HG03060 (cell line): ENCODE measurements at regions not wholly inside any gene's neighbourhood (a gene's known extent, or its start where the extent isn't known, plus 50 kb on each side); places are given as distances from the start of the nearest gene placed in this dataset.

Experiments
- ATAC-seq: cut with Tn5 transposase; IDR thresholded peaks from one replicate; pipeline ENCODE4 v1.9.1; 2021; ENCODE audit warnings: low read depth, moderate number of reproducible peaks; ENCODE audit not compliant: unreplicated experiment

DNA sequence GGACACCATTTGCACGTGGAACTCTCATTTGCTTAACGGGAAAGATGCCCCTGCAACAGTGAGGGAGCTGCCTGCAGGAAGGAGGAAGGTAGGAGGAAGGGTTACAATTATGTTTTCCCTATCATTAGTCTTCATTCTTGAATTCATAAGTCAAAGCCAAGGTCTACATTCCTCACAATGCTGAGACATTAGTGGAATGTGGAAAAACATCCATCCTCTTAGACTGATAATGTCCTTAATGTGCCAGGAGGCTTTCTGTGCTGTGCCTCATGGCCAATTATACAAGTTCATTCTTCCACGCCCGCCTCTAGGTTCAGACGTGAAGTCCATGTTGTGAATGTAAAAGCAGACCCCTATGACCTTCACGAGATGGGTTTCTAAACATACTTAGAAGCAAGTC, 1212.4 kb upstream of the TMEM132C start:
- ATAC-seq, result no peak

GRCh38 chr12:127060310-127060847, 1206.6 kb upstream of the TMEM132C start:
- ATAC-seq, result no peak

DNA sequence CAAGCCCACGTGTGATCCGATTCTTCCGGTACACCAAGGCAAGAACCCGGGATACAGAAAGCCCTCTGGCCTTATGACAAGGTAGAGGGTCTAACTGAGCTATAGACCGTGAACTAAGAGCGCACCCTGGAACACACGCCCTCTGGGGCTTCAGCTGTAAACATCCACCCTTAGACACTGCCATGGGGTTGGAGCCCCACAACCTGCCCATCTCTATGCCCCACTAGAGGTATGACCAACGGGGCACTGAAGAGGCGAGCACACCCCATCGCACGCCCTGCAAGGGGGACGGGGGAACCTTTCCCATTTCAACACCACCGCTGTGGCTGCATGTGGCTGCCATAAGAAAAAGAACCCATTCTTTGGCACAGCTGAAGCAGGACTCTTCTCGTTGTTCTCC, 1206.0 kb upstream of the TMEM132C start:
- no peak for ATAC-seq

GRCh38 chr12:127063339-127064072, 1203.5 kb upstream of the TMEM132C start:
- ATAC-seq, result no peak

- no peak for ATAC-seq
Observed at GRCh38 chr12:127064207-127064606, 1202.8 kb upstream of the TMEM132C start.

GRCh38 chr12:127065595-127065994, 1201.4 kb upstream of the TMEM132C start:
- ATAC-seq, result no peak

GRCh38 chr12:127070515-127071157, 1196.3 kb upstream of the TMEM132C start:
- no peak for ATAC-seq

- ATAC-seq, result no peak
Observed at GRCh38 chr12:127074161-127074560, 1192.8 kb upstream of the TMEM132C start.

GRCh38 chr12:127075981-127076380, 1191.0 kb upstream of the TMEM132C start:
- no peak for ATAC-seq

GRCh38 chr12:127077262-127078045, 1189.5 kb upstream of the TMEM132C start:
- no peak for ATAC-seq

DNA sequence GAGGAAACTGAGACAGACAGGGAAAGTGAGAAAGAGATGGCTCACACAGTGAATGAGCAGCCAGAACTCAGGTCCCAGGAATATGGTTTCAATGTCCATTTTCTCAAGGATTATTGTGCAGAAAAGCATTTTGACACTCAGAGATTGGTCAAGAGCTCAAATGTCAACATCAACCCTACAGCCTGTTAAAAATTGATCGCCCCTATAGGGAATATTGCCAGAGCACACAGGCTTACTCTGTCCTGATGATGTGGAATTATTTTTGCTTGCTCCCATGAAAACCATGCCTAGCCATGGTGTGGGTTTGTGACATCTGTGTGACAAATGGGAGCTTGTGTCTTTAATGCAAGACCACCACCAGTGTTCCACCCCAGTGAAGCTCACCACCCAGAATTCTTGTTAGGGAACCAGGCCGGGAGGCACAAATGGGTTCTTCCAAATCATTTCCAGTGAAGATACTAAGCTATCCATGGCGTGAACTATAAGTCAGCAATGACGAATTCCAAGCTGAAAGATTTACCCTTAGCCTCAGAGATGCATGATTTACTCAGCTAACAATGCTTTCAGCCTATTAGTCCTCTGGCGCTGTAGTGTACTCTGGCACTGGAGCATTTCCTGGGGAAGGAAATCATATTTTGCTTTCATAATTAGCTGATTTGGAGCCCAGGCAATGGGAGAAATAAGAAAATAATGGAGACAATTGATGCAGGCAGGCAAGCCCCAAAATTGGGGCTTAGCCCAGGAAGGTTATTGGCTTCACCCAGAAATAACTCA, 1188.2 kb upstream of the TMEM132C start:
- no peak for ATAC-seq

- ATAC-seq, result no peak
Observed at GRCh38 chr12:127079636-127080035, 1187.3 kb upstream of the TMEM132C start.

- no peak for ATAC-seq
Observed at GRCh38 chr12:127081058-127081457, 1185.9 kb upstream of the TMEM132C start.

- peak; percentile 98 for ATAC-seq
Observed at GRCh38 chr12:127083008-127083949, 1183.7 kb upstream of the TMEM132C start.

DNA sequence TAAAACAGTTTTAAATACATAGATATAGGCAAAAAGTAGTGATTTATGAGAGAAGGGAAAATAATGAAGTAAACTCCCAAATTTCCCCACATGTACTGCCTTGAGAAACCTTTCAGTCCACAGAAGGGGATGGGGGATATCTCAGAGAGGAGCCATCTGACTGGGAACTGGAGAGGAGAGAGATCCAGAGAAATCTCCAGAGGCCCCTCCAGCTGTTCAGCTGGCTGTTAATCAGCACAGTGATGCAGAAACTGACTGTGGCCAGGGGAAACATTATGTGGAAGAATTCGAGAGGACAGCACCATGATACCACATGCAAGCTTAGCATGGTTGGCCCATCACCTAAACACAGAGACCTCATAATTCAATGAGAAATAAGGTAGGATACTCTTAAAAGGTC, 1165.9 kb upstream of the TMEM132C start:
- no peak for ATAC-seq

GRCh38 chr12:127106041-127106440, 1160.9 kb upstream of the TMEM132C start:
- no peak for ATAC-seq

- no peak for ATAC-seq
Observed at GRCh38 chr12:127106697-127107096, 1160.3 kb upstream of the TMEM132C start.

GRCh38 chr12:127107744-127108143, 1159.2 kb upstream of the TMEM132C start:
- no peak for ATAC-seq
